ENCODE measurements at regions not wholly inside any gene's neighbourhood (a gene's known extent, or its start where the extent isn't known, plus 50 kb on each side); places are given as distances from the start of the nearest gene placed in this dataset.

GRCh38 chr5:155389498-155389897, 375.9 kb downstream of the KIF4B start:
- TF ChIP-seq CTCF (IDR thresholded peaks at IDR 0.05) (no peak), POLR2A (IDR thresholded peaks at IDR 0.05) (no peak)
